GM19397 (cell line): ENCODE measurements at regions not wholly inside any gene's neighbourhood (a gene's known extent, or its start where the extent isn't known, plus 50 kb on each side); places are given as distances from the start of the nearest gene placed in this dataset.

Experiments
- ATAC-seq: cut with Tn5 transposase; IDR thresholded peaks from one replicate; pipeline ENCODE4 v1.9.1; 2021; ENCODE audit warnings: mild to moderate bottlenecking, moderate library complexity; ENCODE audit not compliant: unreplicated experiment

DNA sequence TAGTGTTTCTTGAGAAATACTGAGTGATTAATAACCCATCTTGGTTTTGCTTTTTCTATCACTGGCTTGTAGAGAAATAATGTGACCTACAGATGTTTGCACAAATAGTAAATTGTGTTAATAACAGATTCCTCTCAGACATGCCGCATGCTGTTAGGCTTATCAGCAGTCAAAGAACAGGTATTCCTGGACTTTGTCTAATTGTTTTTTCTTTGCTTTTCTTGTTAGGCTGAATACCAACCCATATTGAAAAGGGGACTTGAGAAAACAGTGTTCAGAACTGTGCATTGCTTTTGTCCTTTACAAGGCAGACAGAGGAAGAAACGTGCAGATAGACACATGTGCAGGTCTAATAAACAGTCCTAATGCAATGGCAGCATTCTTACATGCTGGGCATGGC is 51.0 kb upstream of the RARB start:
- no peak for ATAC-seq
